ENCODE measurements at regions not wholly inside any gene's neighbourhood (a gene's known extent, or its start where the extent isn't known, plus 50 kb on each side); places are given as distances from the start of the nearest gene placed in this dataset.

- TF ChIP-seq RAD21 (conservative IDR thresholded peaks at IDR 0.05) = no peak
- no peak for TF ChIP-seq TAF1 (IDR thresholded peaks at IDR 0.05; ENCODE audit: low read depth)
- TF ChIP-seq SMC3 (conservative IDR thresholded peaks at IDR 0.05; ENCODE audit: poor library complexity) = no peak
- TF ChIP-seq, protein P1, sequence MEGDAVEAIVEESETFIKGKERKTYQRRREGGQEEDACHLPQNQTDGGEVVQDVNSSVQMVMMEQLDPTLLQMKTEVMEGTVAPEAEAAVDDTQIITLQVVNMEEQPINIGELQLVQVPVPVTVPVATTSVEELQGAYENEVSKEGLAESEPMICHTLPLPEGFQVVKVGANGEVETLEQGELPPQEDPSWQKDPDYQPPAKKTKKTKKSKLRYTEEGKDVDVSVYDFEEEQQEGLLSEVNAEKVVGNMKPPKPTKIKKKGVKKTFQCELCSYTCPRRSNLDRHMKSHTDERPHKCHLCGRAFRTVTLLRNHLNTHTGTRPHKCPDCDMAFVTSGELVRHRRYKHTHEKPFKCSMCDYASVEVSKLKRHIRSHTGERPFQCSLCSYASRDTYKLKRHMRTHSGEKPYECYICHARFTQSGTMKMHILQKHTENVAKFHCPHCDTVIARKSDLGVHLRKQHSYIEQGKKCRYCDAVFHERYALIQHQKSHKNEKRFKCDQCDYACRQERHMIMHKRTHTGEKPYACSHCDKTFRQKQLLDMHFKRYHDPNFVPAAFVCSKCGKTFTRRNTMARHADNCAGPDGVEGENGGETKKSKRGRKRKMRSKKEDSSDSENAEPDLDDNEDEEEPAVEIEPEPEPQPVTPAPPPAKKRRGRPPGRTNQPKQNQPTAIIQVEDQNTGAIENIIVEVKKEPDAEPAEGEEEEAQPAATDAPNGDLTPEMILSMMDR (IDR thresholded peaks at IDR 0.05; ENCODE audit: poor library complexity, severe bottlenecking) = no peak
- TF ChIP-seq POLR2AphosphoS5 (IDR thresholded peaks at IDR 0.05) = no peak
- no peak for TF ChIP-seq EP300 (conservative IDR thresholded peaks at IDR 0.05; ENCODE audit: poor library complexity, severe bottlenecking)
- TF ChIP-seq EZH2 (IDR thresholded peaks at IDR 0.05; ENCODE audit: borderline replicate concordance, insufficient read depth, low read length, poor library complexity, severe bottlenecking) = no peak
- TF ChIP-seq REST (IDR thresholded peaks at IDR 0.05; ENCODE audit: borderline replicate concordance) = no peak
- no peak for TF ChIP-seq MXI1 (conservative IDR thresholded peaks at IDR 0.05; ENCODE audit: poor library complexity, severe bottlenecking)
- Histone ChIP-seq H3K27ac (ENCODE audit: low read length) (no peak overlapping the region), H3K9me2 (ENCODE audit: insufficient read depth, low read length) (no peaks in the 10 kb centered on the region), H3K79me2 (replicated peaks; ENCODE audit: insufficient read depth, low read length) (no peaks in the 10 kb centered on the region), H3K9me3 (ENCODE audit: low read length) (no peaks in the 10 kb centered on the region), H4K20me1 (ENCODE audit: insufficient read depth) (no peaks in the 10 kb centered on the region), H3K27me3 (ENCODE audit: insufficient read depth, low read depth, low read length) (no peaks in the 10 kb centered on the region), H3K4me3 (ENCODE audit: low read length) (no peak overlapping the region), H3F3A (ENCODE audit: insufficient read depth, low read length, poor library complexity, severe bottlenecking) (no peaks in the 10 kb centered on the region), H3K9ac (ENCODE audit: low read length) (no peak overlapping the region), H3K36me3 (ENCODE audit: insufficient read depth, low read length) (no peaks in the 10 kb centered on the region), H3K4me2 (ENCODE audit: low read length) (no peak overlapping the region), H2AFZ (ENCODE audit: low read depth, low read length) (no peak overlapping the region)
These were observed 606.4 kb upstream of the CDH8 start for GRCh38 chr16:62642677-62643076.

GRCh38 chr16:62639890-62640289, 603.7 kb upstream of the CDH8 start:
- no peaks in the 10 kb centered on the region for H3K9me3 ChIP-seq (ENCODE audit: low read length)
- TF ChIP-seq TAF1 (IDR thresholded peaks at IDR 0.05; ENCODE audit: low read depth) (no peak), RAD21 (conservative IDR thresholded peaks at IDR 0.05) (no peak), MXI1 (conservative IDR thresholded peaks at IDR 0.05; ENCODE audit: poor library complexity, severe bottlenecking) (no peak), SMC3 (conservative IDR thresholded peaks at IDR 0.05; ENCODE audit: poor library complexity) (no peak)
- TF ChIP-seq, protein P1 (IDR thresholded peaks at IDR 0.05; ENCODE audit: poor library complexity, severe bottlenecking) = no peak
- H3K9ac ChIP-seq (ENCODE audit: low read length) = no peak overlapping the region
- no peaks in the 10 kb centered on the region for H3K9me2 ChIP-seq (ENCODE audit: insufficient read depth, low read length)
- H3K4me3 ChIP-seq (ENCODE audit: low read length) = no peak overlapping the region
- no peaks in the 10 kb centered on the region for H3F3A ChIP-seq (ENCODE audit: insufficient read depth, low read length, poor library complexity, severe bottlenecking)
- H2AFZ ChIP-seq (ENCODE audit: low read depth, low read length) = no peak overlapping the region
- no peaks in the 10 kb centered on the region for H3K27me3 ChIP-seq (ENCODE audit: insufficient read depth, low read depth, low read length)
- no peak overlapping the region for H3K4me2 ChIP-seq (ENCODE audit: low read length)
- H3K27ac ChIP-seq (ENCODE audit: low read length) = no peak overlapping the region
- no peaks in the 10 kb centered on the region for H3K36me3 ChIP-seq (ENCODE audit: insufficient read depth, low read length)
- H3K79me2 ChIP-seq (replicated peaks; ENCODE audit: insufficient read depth, low read length) = no peaks in the 10 kb centered on the region
- no peaks in the 10 kb centered on the region for H4K20me1 ChIP-seq (ENCODE audit: insufficient read depth)
